IMR-90 (cell line): ENCODE measurements at regions not wholly inside any gene's neighbourhood (a gene's known extent, or its start where the extent isn't known, plus 50 kb on each side); places are given as distances from the start of the nearest gene placed in this dataset.

ENCODE experiments used
- BHLHE40 ChIP-seq: fragments of 150-350 bp; IDR thresholded peaks from 2 replicates; pipeline ENCODE4 v1.6.1; 2016; ENCODE audit warnings: mild to moderate bottlenecking, low read depth, low read length
- CEBPB ChIP-seq: IDR thresholded peaks from 2 replicates; pipeline ENCODE4 v1.6.1; 2012; ENCODE audit warnings: low read depth, low read length, improper control_type of control experiment
- CHD1 ChIP-seq: IDR thresholded peaks from 2 replicates; pipeline ENCODE4 v1.6.1; 2012; ENCODE audit warnings: low read depth, low read length, improper control_type of control experiment
- CTCF ChIP-seq: conservative IDR thresholded peaks from 2 replicates; pipeline ENCODE4 v1.5.1; 2012; ENCODE audit warnings: mild to moderate bottlenecking, low read depth, low read length, improper control_type of control experiment
- ELK1 ChIP-seq: fragments of 150-350 bp; IDR thresholded peaks from 2 replicates; pipeline ENCODE4 v1.6.1; 2016; ENCODE audit warnings: low read depth, mild to moderate bottlenecking, low read length, moderate library complexity, borderline replicate concordance
- FOS ChIP-seq: fragments of 150-350 bp; IDR thresholded peaks from 2 replicates; pipeline ENCODE4 v1.6.1; 2016; ENCODE audit warnings: low read depth, low read length
- MAZ ChIP-seq: IDR thresholded peaks from 2 replicates; pipeline ENCODE4 v1.6.1; 2012; ENCODE audit warnings: low read depth, mild to moderate bottlenecking, low read length, improper control_type of control experiment, moderate library complexity, borderline replicate concordance
- MXI1 ChIP-seq: IDR thresholded peaks from 2 replicates; pipeline ENCODE4 v1.6.1; 2012; ENCODE audit warnings: low read depth, mild to moderate bottlenecking, low read length, moderate library complexity, borderline replicate concordance
- NFE2L2 ChIP-seq: fragments of 150-350 bp; IDR thresholded peaks from 2 replicates; pipeline ENCODE4 v1.6.1; 2016; ENCODE audit warnings: low read depth, mild to moderate bottlenecking, low read length
- POLR2A ChIP-seq: IDR thresholded peaks from 2 replicates; pipeline ENCODE4 v1.6.1; 2012; ENCODE audit warnings: mild to moderate bottlenecking, low read depth, low read length
- RAD21 ChIP-seq: IDR thresholded peaks from 2 replicates; pipeline ENCODE4 v1.6.1; 2012; ENCODE audit warnings: low read length, improper control_type of control experiment
- RFX5 ChIP-seq: IDR thresholded peaks from 2 replicates; pipeline ENCODE4 v1.8.0; 2012; ENCODE audit warnings: low read depth, mild to moderate bottlenecking, low read length, moderate library complexity
- USF2 ChIP-seq: fragments of 150-350 bp; IDR thresholded peaks from 2 replicates; pipeline ENCODE4 v1.6.1; 2017; ENCODE audit warnings: mild to moderate bottlenecking, antibody characterized with exemption, low read length, low read depth

GRCh38 chr5:82834151-82834550 lies 243.0 kb downstream of the TMEM167A start:
- no peak for TF ChIP-seq CTCF
- TF ChIP-seq POLR2A: no peak
- no peak for TF ChIP-seq ELK1
- TF ChIP-seq RAD21: no peak
- TF ChIP-seq USF2: no peak
- TF ChIP-seq CEBPB: no peak
- TF ChIP-seq RFX5: no peak
- no peak for TF ChIP-seq MXI1
- no peak for TF ChIP-seq BHLHE40
- no peak for TF ChIP-seq MAZ
- TF ChIP-seq FOS: no peak
- TF ChIP-seq NFE2L2: no peak
- no peak for TF ChIP-seq CHD1
